Neural progenitor cell (in vitro differentiated cells): ENCODE measurements at regions not wholly inside any gene's neighbourhood (a gene's known extent, or its start where the extent isn't known, plus 50 kb on each side); places are given as distances from the start of the nearest gene placed in this dataset.
A peak's percentile ranks its signal among the peaks of the same experiment; 100 is the strongest.

ENCODE experiments used
- DNase-seq: peaks from one replicate; pipeline ENCODE4 v3.0.0-alpha.2; 2016; ENCODE audit warnings: low spot score
- H2AFZ ChIP-seq: fragments of 200-600 bp; sonication (generic); replicated peaks from 2 replicates; pipeline ENCODE4 v1.6.1; 2016; ENCODE audit warnings: antibody characterized with exemption
- H3F3A ChIP-seq: fragments of 200-600 bp; sonication (generic); 2 replicates; pipeline ENCODE4 v1.6.1; 2016; ENCODE audit warnings: antibody characterized with exemption, low read depth
- H3K27ac ChIP-seq: fragments of 200-600 bp; sonication (generic); 2 replicates; pipeline ENCODE4 v1.5.1; 2016; ENCODE audit warnings: mild to moderate bottlenecking
- H3K27me3 ChIP-seq: fragments of 200-600 bp; sonication (generic); 2 replicates; pipeline ENCODE4 v1.6.1; 2016; ENCODE audit warnings: mild to moderate bottlenecking, moderate library complexity
- H3K36me3 ChIP-seq: fragments of 200-600 bp; sonication (generic); 2 replicates; pipeline ENCODE4 v1.5.1; 2016
- H3K4me1 ChIP-seq: fragments of 200-600 bp; sonication (generic); 2 replicates; pipeline ENCODE4 v1.6.1; 2016; ENCODE audit warnings: mixed run types
- H3K4me2 ChIP-seq: fragments of 200-600 bp; sonication (generic); 2 replicates; pipeline ENCODE4 v1.6.1; 2016
- H3K4me3 ChIP-seq: fragments of 200-600 bp; sonication (generic); 2 replicates; pipeline ENCODE4 v1.5.1; 2016
- H3K79me2 ChIP-seq: fragments of 200-600 bp; sonication (generic); 2 replicates; pipeline ENCODE4 v1.6.1; 2016; ENCODE audit warnings: low read depth
- H3K9ac ChIP-seq: fragments of 200-600 bp; sonication (generic); 2 replicates; pipeline ENCODE4 v1.6.1; 2016
- H3K9me3 ChIP-seq: fragments of 200-600 bp; sonication (generic); 2 replicates; pipeline ENCODE4 v1.5.1; 2016; ENCODE audit warnings: low read depth
- H4K20me1 ChIP-seq: fragments of 200-600 bp; sonication (generic); 2 replicates; pipeline ENCODE4 v1.6.1; 2016; ENCODE audit warnings: low read depth
- H3K27ac Mint-ChIP-seq: 3 replicates; pipeline ENCODE4 v1.8.0; 2021; ENCODE audit warnings: mixed read lengths
- H3K27me3 Mint-ChIP-seq: 2 replicates; pipeline ENCODE4 v1.8.0; 2022; ENCODE audit warnings: low read depth, mild to moderate bottlenecking, inconsistent platforms, moderate library complexity, mixed read lengths; ENCODE audit not compliant: insufficient read depth
- H3K36me3 Mint-ChIP-seq: 3 replicates; pipeline ENCODE4 v1.8.0; 2021; ENCODE audit warnings: mixed read lengths
- H3K4me1 Mint-ChIP-seq: 3 replicates; pipeline ENCODE4 v1.8.0; 2021; ENCODE audit warnings: mixed read lengths
- H3K4me3 Mint-ChIP-seq: 3 replicates; pipeline ENCODE4 v1.8.0; 2021; ENCODE audit warnings: mild to moderate bottlenecking, moderate library complexity, mixed read lengths
- H3K9me3 Mint-ChIP-seq: 3 replicates; pipeline ENCODE4 v1.8.0; 2020; ENCODE audit warnings: mixed read lengths
- EZH2 ChIP-seq: fragments of 200-600 bp; sonication (generic); IDR thresholded peaks from 2 replicates; pipeline ENCODE4 v1.6.1; 2017; ENCODE audit warnings: antibody characterized with exemption, mild to moderate bottlenecking, moderate library complexity
- EZH2phosphoT487 ChIP-seq: fragments of 200-600 bp; sonication (generic); IDR thresholded peaks from 2 replicates; pipeline ENCODE4 v1.6.1; 2017; ENCODE audit warnings: antibody characterized with exemption
- TF ChIP-seq, protein P1 (sequence below): fragments of 200-600 bp; sonication (generic); IDR thresholded peaks from 2 replicates; pipeline ENCODE4 v1.5.1; 2017; ENCODE audit warnings: antibody characterized with exemption, mild to moderate bottlenecking

DNA sequence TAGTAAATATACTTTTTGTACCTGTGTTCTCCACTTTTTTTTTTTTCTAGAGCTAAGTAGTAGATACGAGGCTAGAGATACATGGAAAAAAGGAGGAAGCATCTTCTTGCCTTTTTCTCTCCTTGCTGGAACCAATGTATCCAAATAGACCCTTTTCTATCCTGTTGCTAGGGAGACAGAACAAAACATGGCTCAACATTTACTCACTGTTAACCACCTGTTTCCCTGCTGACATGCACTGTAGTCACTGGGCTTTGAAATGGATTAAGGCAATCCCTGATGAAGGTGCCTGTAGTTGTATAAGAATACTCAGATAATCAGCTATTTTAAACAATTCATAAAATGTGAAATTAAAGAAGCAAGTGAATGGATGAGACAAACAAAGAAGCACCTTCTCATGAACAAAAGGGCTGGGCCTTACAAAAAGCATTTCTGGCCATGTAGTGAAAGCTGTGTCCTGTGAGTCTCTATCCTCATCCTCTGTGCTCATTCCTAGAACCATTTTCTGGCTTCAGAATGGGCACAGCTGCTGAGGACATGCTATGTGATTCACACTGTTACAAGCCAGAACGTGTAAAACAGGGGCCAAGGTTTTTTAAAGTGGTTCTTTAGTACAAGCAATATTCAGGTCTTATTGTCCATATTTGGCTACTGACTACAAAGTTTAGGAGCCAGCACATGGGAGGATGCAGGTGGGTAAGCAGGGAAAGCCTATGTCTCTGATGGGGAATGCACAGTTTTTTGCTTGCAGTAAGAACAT lies 100.4 kb upstream of the NDN start:
- Histone ChIP-seq H4K20me1 (no peaks in the 10 kb centered on the region), H3K4me1 (peaks cover 11% of the 10 kb centered on the region), H3K4me3 (no peak overlapping the region), H3K79me2 (no peaks in the 10 kb centered on the region), H3K27ac (no peak overlapping the region), H3K4me2 (peak overlapping the region; percentile 11), H3K9me3 (peaks cover 3% of the 10 kb centered on the region), H3K9ac (no peak overlapping the region), H3F3A (peaks cover 4% of the 10 kb centered on the region), H3K27me3 (no peaks in the 10 kb centered on the region), H2AFZ (no peak overlapping the region), H3K36me3 (no peaks in the 10 kb centered on the region)
- peaks cover 37% of the 10 kb centered on the region for H3K9me3 Mint-ChIP-seq
- DNase-seq, result peak; percentile 33
- no peak for TF ChIP-seq EZH2
- TF ChIP-seq, protein P1, sequence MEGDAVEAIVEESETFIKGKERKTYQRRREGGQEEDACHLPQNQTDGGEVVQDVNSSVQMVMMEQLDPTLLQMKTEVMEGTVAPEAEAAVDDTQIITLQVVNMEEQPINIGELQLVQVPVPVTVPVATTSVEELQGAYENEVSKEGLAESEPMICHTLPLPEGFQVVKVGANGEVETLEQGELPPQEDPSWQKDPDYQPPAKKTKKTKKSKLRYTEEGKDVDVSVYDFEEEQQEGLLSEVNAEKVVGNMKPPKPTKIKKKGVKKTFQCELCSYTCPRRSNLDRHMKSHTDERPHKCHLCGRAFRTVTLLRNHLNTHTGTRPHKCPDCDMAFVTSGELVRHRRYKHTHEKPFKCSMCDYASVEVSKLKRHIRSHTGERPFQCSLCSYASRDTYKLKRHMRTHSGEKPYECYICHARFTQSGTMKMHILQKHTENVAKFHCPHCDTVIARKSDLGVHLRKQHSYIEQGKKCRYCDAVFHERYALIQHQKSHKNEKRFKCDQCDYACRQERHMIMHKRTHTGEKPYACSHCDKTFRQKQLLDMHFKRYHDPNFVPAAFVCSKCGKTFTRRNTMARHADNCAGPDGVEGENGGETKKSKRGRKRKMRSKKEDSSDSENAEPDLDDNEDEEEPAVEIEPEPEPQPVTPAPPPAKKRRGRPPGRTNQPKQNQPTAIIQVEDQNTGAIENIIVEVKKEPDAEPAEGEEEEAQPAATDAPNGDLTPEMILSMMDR, result no peak
- TF ChIP-seq EZH2phosphoT487, result no peak
- peak overlapping the region; percentile 87 for H3K27ac Mint-ChIP-seq
- peaks cover 2% of the 10 kb centered on the region for H3K27me3 Mint-ChIP-seq
- H3K4me1 Mint-ChIP-seq, result peaks cover 6% of the 10 kb centered on the region
- no peak overlapping the region for H3K4me3 Mint-ChIP-seq
- H3K36me3 Mint-ChIP-seq, result peaks cover 8% of the 10 kb centered on the region

DNA sequence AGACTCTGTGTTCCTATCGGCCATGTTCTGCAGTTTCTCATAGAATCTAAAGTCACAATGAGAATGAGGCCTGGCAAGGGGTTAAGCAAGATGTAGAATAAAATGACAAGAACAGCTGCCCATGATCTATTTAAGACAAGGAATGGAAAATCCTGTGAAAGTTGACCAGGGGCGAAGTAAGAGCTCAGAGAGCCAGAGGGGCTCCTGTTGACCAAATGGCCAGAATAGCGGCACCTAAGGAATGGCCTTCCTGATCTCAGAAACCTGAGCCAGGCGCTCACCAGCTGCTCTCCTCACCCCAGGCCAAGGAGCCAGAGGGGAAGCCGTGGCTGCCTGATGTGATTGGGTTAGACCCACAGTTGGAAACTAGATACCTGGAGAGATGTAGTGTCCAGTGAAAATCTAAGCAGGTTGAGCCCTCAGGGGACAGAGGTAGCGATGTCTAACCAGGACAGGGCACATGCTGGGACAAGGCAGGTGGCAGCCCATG lies 106.1 kb upstream of the NDN start:
- DNase-seq, result no peak
- H3K4me2 ChIP-seq, result no peak overlapping the region
- no peaks in the 10 kb centered on the region for H3K36me3 ChIP-seq
- no peaks in the 10 kb centered on the region for H3K27me3 ChIP-seq
- Mint-ChIP-seq H3K27me3 (peaks cover 3% of the 10 kb centered on the region), H3K36me3 (peaks cover 10% of the 10 kb centered on the region), H3K27ac (no peak overlapping the region), H3K9me3 (peaks cover 50% of the 10 kb centered on the region), H3K4me1 (peaks cover 13% of the 10 kb centered on the region), H3K4me3 (no peak overlapping the region)
- no peaks in the 10 kb centered on the region for H3K79me2 ChIP-seq
- no peak overlapping the region for H3K9ac ChIP-seq
- H3K4me3 ChIP-seq, result no peak overlapping the region
- H2AFZ ChIP-seq, result no peak overlapping the region
- peaks cover 12% of the 10 kb centered on the region for H3K9me3 ChIP-seq
- TF ChIP-seq EZH2 (no peak), EZH2phosphoT487 (no peak)
- TF ChIP-seq, protein P1, result no peak
- H3F3A ChIP-seq, result no peaks in the 10 kb centered on the region
- H3K4me1 ChIP-seq, result no peaks in the 10 kb centered on the region
- no peak overlapping the region for H3K27ac ChIP-seq
- H4K20me1 ChIP-seq, result no peaks in the 10 kb centered on the region

DNA sequence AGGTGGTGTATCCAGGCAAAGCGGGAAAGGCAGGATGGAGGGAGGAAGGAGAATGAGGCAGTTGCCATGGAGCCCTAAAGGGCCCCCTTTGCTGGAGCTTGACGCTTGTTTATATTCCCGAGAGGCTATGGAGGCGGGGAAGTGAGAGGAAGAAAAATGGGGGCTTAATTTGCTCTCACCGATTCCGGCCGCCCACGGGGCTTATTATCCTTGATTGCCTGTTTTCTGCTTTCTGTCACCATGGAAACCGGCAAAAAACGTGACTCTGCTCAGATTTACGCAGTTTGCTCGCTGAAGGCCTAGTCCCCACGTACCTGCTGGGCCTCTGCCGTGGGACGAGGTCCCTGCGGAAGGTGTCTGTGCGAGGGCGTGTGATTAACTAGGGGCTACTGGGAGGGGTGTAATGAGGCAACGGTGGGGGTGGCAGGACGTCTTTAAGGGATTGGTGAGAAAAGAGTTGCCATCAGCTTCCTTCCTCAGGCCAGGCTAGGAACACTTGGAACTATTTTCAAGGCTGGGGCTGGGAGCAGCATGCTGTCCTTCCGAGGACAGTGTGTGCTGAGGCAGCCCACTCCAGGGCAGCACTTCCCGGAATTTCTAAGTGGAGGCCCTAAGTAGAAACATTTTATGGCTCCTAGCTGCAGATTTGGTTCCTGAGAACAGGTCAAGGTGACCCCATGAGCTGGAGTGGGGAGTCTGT lies 110.8 kb upstream of the NDN start:
- no peak for DNase-seq
- Mint-ChIP-seq H3K36me3 (peaks cover 13% of the 10 kb centered on the region), H3K9me3 (peaks cover 66% of the 10 kb centered on the region), H3K4me3 (no peak overlapping the region), H3K27me3 (peaks cover 3% of the 10 kb centered on the region), H3K4me1 (peaks cover 16% of the 10 kb centered on the region), H3K27ac (peak overlapping the region; percentile 100)
- Histone ChIP-seq H3F3A (no peaks in the 10 kb centered on the region), H3K9me3 (peaks cover 9% of the 10 kb centered on the region), H3K9ac (no peak overlapping the region), H3K79me2 (no peaks in the 10 kb centered on the region), H3K27me3 (no peaks in the 10 kb centered on the region), H3K27ac (no peak overlapping the region), H3K4me1 (no peaks in the 10 kb centered on the region), H2AFZ (no peak overlapping the region), H3K36me3 (no peaks in the 10 kb centered on the region), H4K20me1 (no peaks in the 10 kb centered on the region), H3K4me2 (no peak overlapping the region), H3K4me3 (no peak overlapping the region)
- TF ChIP-seq, protein P1, result no peak
- TF ChIP-seq EZH2 (no peak), EZH2phosphoT487 (no peak)
